H9 (cell line): ENCODE measurements at regions not wholly inside any gene's neighbourhood (a gene's known extent, or its start where the extent isn't known, plus 50 kb on each side); places are given as distances from the start of the nearest gene placed in this dataset.

Experiments used
- DNase-seq: peaks from one replicate; pipeline ENCODE4 v3.0.0-alpha.2; 2017
- H2AFZ ChIP-seq: one replicate; pipeline ENCODE4 v1.6.1; 2013; ENCODE audit warnings: mild to moderate bottlenecking, low read length, control low read depth, moderate library complexity
- H2AK5ac ChIP-seq: 2 replicates; pipeline ENCODE4 v1.6.1; 2013; ENCODE audit warnings: low read length, control low read depth, mixed read lengths; ENCODE audit not compliant: insufficient read length
- H2BK120ac ChIP-seq: one replicate; pipeline ENCODE4 v1.6.1; 2013; ENCODE audit warnings: low read depth, mild to moderate bottlenecking, low read length, control low read depth, inconsistent platforms; ENCODE audit not compliant: poor library complexity, severe bottlenecking
- H2BK12ac ChIP-seq: 2 replicates; pipeline ENCODE4 v1.6.1; 2013; ENCODE audit warnings: low read length, control low read depth, mixed read lengths, low read depth; ENCODE audit not compliant: insufficient read length
- H2BK15ac ChIP-seq: 2 replicates; pipeline ENCODE4 v1.6.1; 2013; ENCODE audit warnings: low read depth, low read length, control low read depth
- H2BK20ac ChIP-seq: one replicate; pipeline ENCODE4 v1.6.1; 2013; ENCODE audit warnings: low read depth, mild to moderate bottlenecking, low read length, control low read depth, inconsistent platforms; ENCODE audit not compliant: poor library complexity, severe bottlenecking
- H2BK5ac ChIP-seq: 2 replicates; pipeline ENCODE4 v1.6.1; 2013; ENCODE audit warnings: low read length, control low read depth, mixed read lengths; ENCODE audit not compliant: insufficient read length
- H3K14ac ChIP-seq: 2 replicates; pipeline ENCODE4 v1.6.1; 2013; ENCODE audit warnings: low read length, control low read depth; ENCODE audit not compliant: insufficient read depth
- H3K18ac ChIP-seq: 2 replicates; pipeline ENCODE4 v1.6.1; 2013; ENCODE audit warnings: low read depth, mild to moderate bottlenecking, mixed read lengths, low read length, control low read depth; ENCODE audit not compliant: insufficient read length
- H3K23ac ChIP-seq: 2 replicates; pipeline ENCODE4 v1.6.1; 2013; ENCODE audit warnings: low read length, control low read depth, mixed read lengths, low read depth; ENCODE audit not compliant: insufficient read length
- H3K23me2 ChIP-seq: 2 replicates; pipeline ENCODE4 v1.6.1; 2013; ENCODE audit warnings: low read depth, mild to moderate bottlenecking, mixed read lengths, low read length, control low read depth; ENCODE audit not compliant: insufficient read length, poor library complexity, severe bottlenecking
- H3K27ac ChIP-seq: 2 replicates; pipeline ENCODE4 v1.5.1; 2013; ENCODE audit warnings: low read length, control low read depth, mixed read lengths, low read depth; ENCODE audit not compliant: insufficient read length
- H3K27me3 ChIP-seq: 2 replicates; pipeline ENCODE4 v1.6.1; 2013; ENCODE audit warnings: low read length, control low read depth, inconsistent platforms; ENCODE audit not compliant: insufficient read depth
- H3K4ac ChIP-seq: 2 replicates; pipeline ENCODE4 v1.6.1; 2013; ENCODE audit warnings: low read depth, mild to moderate bottlenecking, control low read depth, inconsistent platforms, low read length, moderate library complexity
- H3K4me1 ChIP-seq: 2 replicates; pipeline ENCODE4 v1.6.1; 2013; ENCODE audit warnings: low read length, control low read depth, inconsistent platforms; ENCODE audit not compliant: insufficient read depth
- H3K4me2 ChIP-seq: 2 replicates; pipeline ENCODE4 v1.6.1; 2013; ENCODE audit warnings: low read length, control low read depth, mixed read lengths; ENCODE audit not compliant: insufficient read length, insufficient read depth
- H3K56ac ChIP-seq: 2 replicates; pipeline ENCODE4 v1.6.1; 2013; ENCODE audit warnings: low read depth, mild to moderate bottlenecking, mixed read lengths, low read length, control low read depth; ENCODE audit not compliant: insufficient read length
- H3K79me1 ChIP-seq: 2 replicates; pipeline ENCODE4 v1.6.1; 2013; ENCODE audit warnings: low read depth, mild to moderate bottlenecking, moderate library complexity, low read length, control low read depth, inconsistent platforms; ENCODE audit not compliant: insufficient read depth, poor library complexity, severe bottlenecking
- H3K79me2 ChIP-seq: 2 replicates; pipeline ENCODE4 v1.6.1; 2013; ENCODE audit warnings: low read length, control low read depth, inconsistent platforms; ENCODE audit not compliant: insufficient read depth
- H3K9ac ChIP-seq: 2 replicates; pipeline ENCODE4 v1.6.1; 2013; ENCODE audit warnings: low read length, control low read depth, mixed read lengths; ENCODE audit not compliant: insufficient read length; ENCODE audit errors: extremely low read depth
- H3K9me3 ChIP-seq: one replicate; pipeline ENCODE4 v1.6.1; 2013; ENCODE audit warnings: low read depth, low read length, inconsistent platforms; ENCODE audit not compliant: control insufficient read depth
- H3T11ph ChIP-seq: one replicate; pipeline ENCODE4 v1.6.1; 2013; ENCODE audit warnings: mild to moderate bottlenecking, low read length, control low read depth, inconsistent platforms
- H4K20me1 ChIP-seq: one replicate; pipeline ENCODE4 v1.6.1; 2013; ENCODE audit not compliant: control insufficient read depth, insufficient read length, insufficient read depth
- H4K5ac ChIP-seq: 2 replicates; pipeline ENCODE4 v1.6.1; 2013; ENCODE audit warnings: low read depth, mild to moderate bottlenecking, mixed read lengths, low read length, control low read depth; ENCODE audit not compliant: insufficient read length
- H4K8ac ChIP-seq: replicated peaks from 2 replicates; pipeline ENCODE4 v1.6.1; 2013; ENCODE audit warnings: low read length, control low read depth, mixed read lengths, low read depth; ENCODE audit not compliant: insufficient read length
- H4K91ac ChIP-seq: 2 replicates; pipeline ENCODE4 v1.6.1; 2013; ENCODE audit warnings: low read depth, mild to moderate bottlenecking, moderate library complexity, mixed read lengths, low read length, control low read depth; ENCODE audit not compliant: insufficient read length
- H3K27ac Mint-ChIP-seq, 3 experiments: 2 replicates in 2 of 3; 3 replicates in 1 of 3; pipeline ENCODE4 v1.8.0; 2020 to 2021; ENCODE audit warnings: mixed read lengths in 3 of 3, mild to moderate bottlenecking in 1 of 3, moderate library complexity in 1 of 3
- H3K27me3 Mint-ChIP-seq: 2 replicates; pipeline ENCODE4 v1.8.0; 2021; ENCODE audit warnings: low read depth, mild to moderate bottlenecking, moderate library complexity, mixed read lengths
- H3K36me3 Mint-ChIP-seq, 3 experiments: 2 replicates in 2 of 3; 3 replicates in 1 of 3; pipeline ENCODE4 v1.8.0; 2020 to 2021; ENCODE audit warnings: low read depth in 3 of 3, mixed read lengths in 3 of 3; ENCODE audit not compliant: insufficient read depth in 1 of 3
- H3K4me1 Mint-ChIP-seq, 2 experiments: 2 replicates each; pipeline ENCODE4 v1.8.0; 2020; ENCODE audit warnings: mixed read lengths in 2 of 2
- H3K4me3 Mint-ChIP-seq, 2 experiments: 2 replicates in 1 of 2; 3 replicates in 1 of 2; pipeline ENCODE4 v1.8.0; 2020 to 2021; ENCODE audit warnings: mild to moderate bottlenecking in 2 of 2, mixed read lengths in 2 of 2, moderate library complexity in 1 of 2
- H3K9me3 Mint-ChIP-seq, 2 experiments: 2 replicates in 1 of 2; 3 replicates in 1 of 2; pipeline ENCODE4 v1.8.0; 2020; ENCODE audit warnings: mild to moderate bottlenecking in 2 of 2, mixed read lengths in 2 of 2, moderate library complexity in 1 of 2
- WGBS: extraction: QIAGEN DNeasy Blood & Tissue Kit; methylation state at CpG from one replicate; pipeline ENCODE4 v1.1.7; 2013; ENCODE audit warnings: missing lambda C conversion rate, low lambda C conversion rate, mixed read lengths; ENCODE audit not compliant: insufficient read length; ENCODE audit errors: extremely low coverage; 5-methylcytosine and 5-hydroxymethylcytosine counted together
- TF ChIP-seq, protein P1 (sequence below): fragments of 200-600 bp; sonication (generic); conservative IDR thresholded peaks from 3 replicates; pipeline ENCODE4 v1.8.0; 2021; ENCODE audit warnings: antibody characterized with exemption, mild to moderate bottlenecking

DNA sequence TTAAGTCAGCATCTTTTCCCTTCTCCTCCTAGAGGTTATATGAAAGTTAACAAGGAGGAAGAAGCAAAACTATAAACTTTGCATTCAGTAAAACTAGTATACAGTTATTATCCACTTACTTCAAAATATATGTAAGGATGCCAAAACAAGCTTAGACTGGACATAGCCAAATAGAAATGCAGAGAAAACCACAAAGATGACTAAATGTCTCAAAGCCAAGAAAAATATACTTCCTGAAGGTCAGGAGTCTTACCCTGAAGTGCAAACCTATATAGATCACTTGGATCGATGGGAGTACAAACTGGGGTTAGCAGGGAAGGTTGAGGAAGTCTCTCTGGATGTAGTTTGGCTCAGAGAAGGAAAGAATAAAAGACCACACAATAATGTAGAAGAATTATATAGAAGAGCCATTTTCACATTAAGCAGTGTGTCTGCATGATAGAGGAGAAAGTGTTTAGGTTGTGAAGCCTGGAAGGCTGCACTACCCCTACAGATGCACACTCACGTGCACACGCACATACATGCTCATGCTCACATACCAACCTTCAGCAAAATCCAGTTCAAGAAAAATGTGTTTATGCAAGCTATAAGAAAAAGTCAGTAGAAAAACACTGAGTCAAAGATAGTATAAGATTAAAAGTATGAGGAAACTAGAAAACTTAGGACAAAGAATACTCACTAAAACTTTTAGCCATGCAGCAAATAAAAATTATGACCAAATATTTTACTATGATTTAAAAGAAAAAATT, 112.1 kb upstream of the RXFP2 start:
- Histone ChIP-seq H3K79me2 (no peaks in the 10 kb centered on the region), H3K79me1 (no peaks in the 10 kb centered on the region), H3K27ac (no peak overlapping the region), H3K23me2 (no peaks in the 10 kb centered on the region), H4K20me1 (no peaks in the 10 kb centered on the region), H3K4ac (no peak overlapping the region), H3T11ph (no peak overlapping the region), H4K5ac (no peak overlapping the region), H3K9ac (no peak overlapping the region), H3K14ac (no peak overlapping the region), H2BK5ac (no peak overlapping the region), H3K4me1 (peaks cover 3% of the 10 kb centered on the region; the same call in 1 of the 2 replicates), H2BK15ac (no peak overlapping the region), H2BK12ac (no peak overlapping the region), H2BK120ac (no peak overlapping the region), H2AK5ac (no peak overlapping the region), H3K56ac (no peak overlapping the region), H2AFZ (no peak overlapping the region), H3K27me3 (no peaks in the 10 kb centered on the region), H4K8ac (no peak overlapping the region), H4K91ac (no peak overlapping the region), H3K23ac (no peak overlapping the region), H2BK20ac (no peak overlapping the region), H3K4me2 (no peak overlapping the region), H3K18ac (no peak overlapping the region), H3K9me3 (no peaks in the 10 kb centered on the region)
- WGBS, result no CpG with 5 or more reads among the region's 3 CpGs
- Mint-ChIP-seq H3K4me1 (peaks cover 12 to 16% of the 10 kb centered on the region in 2 experiments), H3K9me3 (peaks cover 0 to 3% of the 10 kb centered on the region in 2 experiments; a peak in 2 of 5 replicates), H3K27ac (no peak overlapping the region), H3K4me3 (no peak overlapping the region), H3K27me3 (no peaks in the 10 kb centered on the region), H3K36me3 (peaks cover 0 to under 1% (median 0%) of the 10 kb centered on the region in 3 experiments; a peak in 2 of 7 replicates)
- TF ChIP-seq, protein P1, sequence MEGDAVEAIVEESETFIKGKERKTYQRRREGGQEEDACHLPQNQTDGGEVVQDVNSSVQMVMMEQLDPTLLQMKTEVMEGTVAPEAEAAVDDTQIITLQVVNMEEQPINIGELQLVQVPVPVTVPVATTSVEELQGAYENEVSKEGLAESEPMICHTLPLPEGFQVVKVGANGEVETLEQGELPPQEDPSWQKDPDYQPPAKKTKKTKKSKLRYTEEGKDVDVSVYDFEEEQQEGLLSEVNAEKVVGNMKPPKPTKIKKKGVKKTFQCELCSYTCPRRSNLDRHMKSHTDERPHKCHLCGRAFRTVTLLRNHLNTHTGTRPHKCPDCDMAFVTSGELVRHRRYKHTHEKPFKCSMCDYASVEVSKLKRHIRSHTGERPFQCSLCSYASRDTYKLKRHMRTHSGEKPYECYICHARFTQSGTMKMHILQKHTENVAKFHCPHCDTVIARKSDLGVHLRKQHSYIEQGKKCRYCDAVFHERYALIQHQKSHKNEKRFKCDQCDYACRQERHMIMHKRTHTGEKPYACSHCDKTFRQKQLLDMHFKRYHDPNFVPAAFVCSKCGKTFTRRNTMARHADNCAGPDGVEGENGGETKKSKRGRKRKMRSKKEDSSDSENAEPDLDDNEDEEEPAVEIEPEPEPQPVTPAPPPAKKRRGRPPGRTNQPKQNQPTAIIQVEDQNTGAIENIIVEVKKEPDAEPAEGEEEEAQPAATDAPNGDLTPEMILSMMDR, result no peak
- no peak for DNase-seq
